ENCODE measurements at regions not wholly inside any gene's neighbourhood (a gene's known extent, or its start where the extent isn't known, plus 50 kb on each side); places are given as distances from the start of the nearest gene placed in this dataset.

DNA sequence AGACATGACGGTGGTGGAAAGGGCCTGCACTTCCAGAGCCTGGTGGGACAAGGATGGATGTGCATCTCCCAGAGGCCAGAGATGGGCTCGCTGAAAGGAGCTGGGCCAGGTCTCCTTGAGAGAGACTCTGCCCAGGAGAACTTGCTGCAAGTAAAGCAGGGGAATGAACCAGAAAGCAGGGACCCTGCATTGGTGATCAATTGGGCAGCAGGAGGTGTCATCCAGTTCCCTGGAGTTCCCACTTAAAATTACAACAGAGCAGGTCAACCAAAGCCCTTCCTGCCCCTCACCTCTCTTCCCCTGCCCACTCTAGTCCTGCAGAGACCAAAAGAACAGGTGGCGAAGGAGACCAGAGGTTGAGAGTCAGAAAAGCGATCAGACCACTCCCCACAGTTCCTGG, 69.7 kb upstream of the CAB39 start:
- no peak for DNase-seq (ENCODE audit: low read depth in 2 of 2)

- peak; percentile 62 to 74 for DNase-seq (ENCODE audit: low read depth in 2 of 2)
These were observed 68.9 kb upstream of the CAB39 start for GRCh38 chr2:230643576-230644291.

DNA sequence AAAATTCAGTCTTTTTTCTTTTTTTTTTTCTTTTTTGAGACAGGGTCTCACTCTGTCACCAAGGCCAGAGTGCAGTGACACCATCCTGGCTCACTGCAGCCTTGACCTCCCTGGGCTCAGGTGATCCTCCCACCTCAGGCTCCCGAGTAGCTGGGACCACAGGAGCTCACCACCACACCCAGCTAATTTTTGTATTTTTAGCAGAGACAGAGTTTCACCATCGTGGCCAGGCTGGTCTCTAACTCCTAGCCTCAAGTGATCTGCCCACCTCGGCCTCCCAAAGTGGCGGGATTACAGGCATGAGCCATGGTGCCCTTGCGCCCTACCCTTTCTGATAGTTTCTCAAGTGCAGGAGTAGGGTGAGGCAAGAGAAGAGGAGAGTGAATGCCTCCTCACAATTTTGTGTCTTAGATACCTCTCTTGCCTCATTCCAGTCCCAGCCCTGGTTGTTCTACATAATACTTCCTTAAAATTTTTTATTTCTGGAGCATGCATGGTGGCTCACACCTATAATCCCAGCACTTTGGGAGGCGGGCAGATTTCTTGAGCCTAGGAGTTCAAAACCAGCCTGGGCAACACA, 68.2 kb upstream of the CAB39 start:
- DNase-seq (ENCODE audit: low read depth in 2 of 2) = no peak

DNA sequence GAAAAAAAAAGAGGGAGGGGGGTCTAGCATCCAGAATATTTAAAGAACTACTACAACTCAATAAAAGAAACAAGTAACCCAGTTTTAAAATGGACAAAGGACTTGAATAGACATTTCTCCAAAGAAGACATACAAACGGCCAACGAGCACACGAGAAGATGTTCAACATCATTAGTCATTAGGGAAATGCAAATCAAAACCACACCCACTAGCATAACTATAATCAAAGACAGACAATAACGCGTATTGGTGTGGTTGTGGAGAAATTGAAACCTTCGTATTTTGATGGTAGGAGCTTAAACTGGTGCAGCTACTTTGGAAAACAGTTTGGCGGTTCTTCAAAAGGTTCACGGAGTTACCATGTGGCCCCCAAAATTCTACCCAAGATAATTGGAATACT, 64.3 kb upstream of the CAB39 start:
- no peak for DNase-seq (ENCODE audit: low read depth in 2 of 2)

DNA sequence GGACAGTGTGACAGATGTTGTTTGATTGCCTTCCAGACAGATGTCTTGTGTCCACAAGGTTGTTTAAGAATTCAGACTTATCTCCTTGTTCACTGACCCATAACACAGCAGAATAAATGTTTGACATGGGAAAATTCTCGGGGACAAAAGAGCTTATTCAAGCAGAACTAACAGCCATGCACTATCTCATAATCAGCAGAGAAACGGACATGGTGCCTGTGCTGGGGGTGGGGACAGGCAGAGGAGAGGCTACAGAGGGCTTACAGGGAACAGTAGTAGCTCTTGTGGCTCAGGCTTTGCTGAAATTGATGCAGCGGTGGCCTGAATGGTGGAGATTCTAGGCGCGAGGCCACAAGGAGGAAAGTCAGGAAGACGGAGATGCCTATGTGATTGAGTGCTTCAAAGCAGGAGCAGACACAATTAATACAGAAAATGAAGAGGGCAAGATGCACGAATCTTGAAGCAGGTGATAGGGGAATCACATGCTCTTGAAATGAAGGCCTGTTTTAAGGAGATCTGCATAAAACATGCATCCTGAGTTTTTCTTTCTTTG, 62.0 kb upstream of the CAB39 start:
- no peak for DNase-seq (ENCODE audit: low read depth in 2 of 2)

DNA sequence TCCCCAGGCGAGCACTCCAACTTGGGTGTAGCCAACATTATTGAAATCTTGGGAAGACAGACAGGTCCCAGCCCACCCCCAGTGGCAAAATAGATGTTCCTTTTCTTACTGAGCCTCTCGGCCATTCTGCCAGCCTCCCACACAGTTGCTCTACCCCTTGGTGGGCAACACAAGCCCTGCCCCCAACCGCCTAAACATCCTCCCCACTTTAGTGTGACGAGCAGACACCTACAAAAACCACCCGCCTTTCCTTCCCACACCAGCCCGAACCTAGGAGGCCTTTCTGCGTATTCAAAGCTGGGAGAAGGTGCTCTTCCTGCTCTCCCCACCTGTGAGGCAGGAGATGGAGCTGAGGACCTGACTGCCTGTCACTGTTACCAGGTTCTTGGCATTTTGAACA, 58.6 kb upstream of the CAB39 start:
- no peak for DNase-seq (ENCODE audit: low read depth in 2 of 2)

- DNase-seq (ENCODE audit: low read depth in 2 of 2) = no peak
These were observed 55.2 kb upstream of the CAB39 start for GRCh38 chr2:230657462-230657861.

- no peak for DNase-seq (ENCODE audit: low read depth in 2 of 2)
These were observed 54.7 kb upstream of the CAB39 start for GRCh38 chr2:230657906-230658305.

DNA sequence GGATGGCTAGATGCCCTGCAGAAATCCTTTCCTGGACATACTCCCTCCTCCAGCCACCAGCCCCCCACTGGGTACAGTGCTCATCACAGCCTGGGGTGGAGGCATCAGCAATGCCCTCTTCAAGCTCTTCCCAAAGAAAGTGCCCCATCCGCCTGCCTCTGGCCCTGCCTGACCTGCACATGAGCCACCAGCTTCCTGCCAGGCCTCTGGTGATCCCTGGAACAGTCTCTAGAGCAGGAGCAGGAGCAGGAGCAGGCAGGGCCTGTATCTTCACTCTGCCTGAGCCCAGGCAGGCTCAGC, 54.1 kb upstream of the CAB39 start:
- no peak for DNase-seq (ENCODE audit: low read depth in 2 of 2)

GRCh38 chr2:230658877-230659652, 53.6 kb upstream of the CAB39 start:
- DNase-seq (ENCODE audit: low read depth in 2 of 2) = peak; percentile 62 to 64

- DNase-seq (ENCODE audit: low read depth in 2 of 2) = peak in 1 of 2 donors; percentile 32
These were observed 52.2 kb upstream of the CAB39 start for GRCh38 chr2:230660294-230661060.

DNA sequence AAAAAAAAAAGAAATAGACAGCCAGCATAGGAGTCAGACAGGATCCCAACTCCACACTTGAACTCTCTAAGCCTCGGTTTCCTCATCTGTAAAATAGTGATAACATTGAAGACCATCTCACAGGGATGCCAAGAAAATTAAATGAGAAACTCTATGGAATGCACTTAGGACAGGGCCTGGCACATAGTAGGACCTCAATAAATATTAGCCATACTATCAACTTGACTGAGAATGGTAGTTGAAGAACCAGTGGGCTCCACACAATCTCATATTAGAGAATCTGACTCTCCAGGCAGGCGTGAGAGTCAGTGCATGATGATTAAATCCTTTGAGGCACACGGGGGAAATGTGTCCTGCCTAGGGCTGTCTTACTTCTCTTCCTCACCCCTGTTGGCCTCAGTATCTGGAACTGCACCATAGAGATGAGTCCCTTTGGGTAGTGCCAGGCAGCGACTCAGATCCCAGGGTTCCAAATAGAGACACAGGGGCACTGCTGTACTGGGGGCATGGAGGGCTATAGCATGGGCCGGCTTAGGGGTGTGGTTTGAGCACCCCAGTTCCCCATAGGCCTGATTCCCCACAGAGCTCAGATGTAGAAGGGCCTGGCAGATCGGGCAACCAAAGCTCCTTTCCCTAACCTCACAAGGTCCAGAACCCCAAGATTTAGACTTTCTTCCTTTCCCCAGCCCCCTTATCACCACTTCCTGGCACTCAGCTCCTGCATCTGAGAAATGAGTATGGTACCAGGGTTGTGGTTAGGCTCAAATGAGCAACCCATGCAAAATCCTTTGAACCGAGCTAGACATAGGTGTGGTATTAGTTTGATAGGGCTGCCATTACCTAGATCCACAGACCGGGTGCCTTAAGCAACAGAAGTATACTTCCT, 51.3 kb upstream of the CAB39 start:
- DNase-seq (ENCODE audit: low read depth in 2 of 2) = peak; percentile 26 to 55

Measured in stimulated activated CD8-positive, alpha-beta memory T cell treated with anti-CD3 and anti-CD28 coated beads, Interleukin-7, amount 100 ng/mL, for 4 hours (primary cell).